Loucy (cell line): ENCODE measurements at regions not wholly inside any gene's neighbourhood (a gene's known extent, or its start where the extent isn't known, plus 50 kb on each side); places are given as distances from the start of the nearest gene placed in this dataset.

Experiments used
- H2AFZ ChIP-seq: fragments of 200-600 bp; sonication (generic); 2 replicates; pipeline ENCODE4 v1.6.0; 2016; ENCODE audit warnings: antibody characterized with exemption, mild to moderate bottlenecking, low read length, moderate library complexity
- H3F3A ChIP-seq: fragments of 200-600 bp; 2 replicates; pipeline ENCODE4 v1.6.0; 2016; ENCODE audit warnings: antibody characterized with exemption, low read depth, mild to moderate bottlenecking
- H3K27me3 ChIP-seq: fragments of 200-600 bp; sonication (generic); 2 replicates; pipeline ENCODE4 v1.6.1; 2014; ENCODE audit warnings: low read length, mild to moderate bottlenecking; ENCODE audit not compliant: insufficient read depth, poor library complexity, severe bottlenecking
- H3K36me3 ChIP-seq: fragments of 200-600 bp; sonication (generic); 2 replicates; pipeline ENCODE4 v1.6.1; 2016; ENCODE audit warnings: low read length; ENCODE audit not compliant: insufficient read depth
- H3K4me1 ChIP-seq: fragments of 200-600 bp; sonication (generic); 2 replicates; pipeline ENCODE4 v1.5.1; 2014; ENCODE audit warnings: low read length, mild to moderate bottlenecking; ENCODE audit not compliant: insufficient read depth, poor library complexity, severe bottlenecking
- H3K4me2 ChIP-seq: fragments of 200-600 bp; sonication (generic); 2 replicates; pipeline ENCODE4 v1.6.0; 2014; ENCODE audit warnings: antibody characterized with exemption, low read length, low read depth, mild to moderate bottlenecking; ENCODE audit not compliant: poor library complexity, severe bottlenecking
- H3K4me3 ChIP-seq: fragments of 200-600 bp; sonication (generic); 2 replicates; pipeline ENCODE4 v1.5.1; 2014; ENCODE audit warnings: low read length, mild to moderate bottlenecking, mixed read lengths; ENCODE audit not compliant: poor library complexity, severe bottlenecking
- H3K79me2 ChIP-seq: fragments of 200-600 bp; sonication (generic); 2 replicates; pipeline ENCODE4 v1.6.1; 2014; ENCODE audit warnings: low read length; ENCODE audit not compliant: insufficient read depth
- H3K9ac ChIP-seq: fragments of 200-600 bp; sonication (generic); 2 replicates; pipeline ENCODE4 v1.6.0; 2014; ENCODE audit warnings: mild to moderate bottlenecking, low read depth, low read length, moderate library complexity; ENCODE audit not compliant: poor library complexity, severe bottlenecking
- H3K9me2 ChIP-seq: fragments of 200-600 bp; sonication (generic); replicated peaks from 2 replicates; pipeline ENCODE4 v1.6.1; 2016; ENCODE audit warnings: low read depth, low read length, mixed read lengths
- H3K9me3 ChIP-seq: fragments of 200-600 bp; sonication (generic); 2 replicates; pipeline ENCODE4 v1.6.1; 2014; ENCODE audit warnings: mild to moderate bottlenecking, antibody characterized with exemption, low read length, low read depth; ENCODE audit not compliant: insufficient read depth
- H4K20me1 ChIP-seq: fragments of 200-600 bp; sonication (generic); 2 replicates; pipeline ENCODE4 v1.6.0; 2014; ENCODE audit warnings: antibody characterized with exemption, low read length, mild to moderate bottlenecking; ENCODE audit not compliant: insufficient read depth, poor library complexity, severe bottlenecking
- CTCF ChIP-seq: fragments of 200-600 bp; sonication (generic); conservative IDR thresholded peaks from 2 replicates; pipeline ENCODE4 v1.5.1; 2014; ENCODE audit warnings: mild to moderate bottlenecking, antibody characterized with exemption, low read length
- EZH2phosphoT487 ChIP-seq: fragments of 200-600 bp; IDR thresholded peaks from 2 replicates; pipeline ENCODE4 v1.6.1; 2018; ENCODE audit warnings: antibody characterized with exemption, mild to moderate bottlenecking, moderate library complexity, borderline replicate concordance

GRCh38 chr6:137658287-137658686 lies 164.1 kb upstream of the OLIG3 start:
- Histone ChIP-seq H3K9me2 (no peaks in the 10 kb centered on the region), H3K79me2 (no peaks in the 10 kb centered on the region), H3K4me3 (no peak overlapping the region), H3K36me3 (no peaks in the 10 kb centered on the region), H4K20me1 (no peaks in the 10 kb centered on the region), H2AFZ (no peak overlapping the region), H3K4me1 (peaks cover 11% of the 10 kb centered on the region), H3F3A (no peaks in the 10 kb centered on the region), H3K4me2 (no peak overlapping the region), H3K9me3 (no peaks in the 10 kb centered on the region), H3K27me3 (no peaks in the 10 kb centered on the region), H3K9ac (no peak overlapping the region)
- TF ChIP-seq CTCF (no peak), EZH2phosphoT487 (no peak)

GRCh38 chr6:137659871-137660270 lies 165.7 kb upstream of the OLIG3 start:
- peaks cover 11% of the 10 kb centered on the region for H3K4me1 ChIP-seq
- H3K9me2 ChIP-seq = no peaks in the 10 kb centered on the region
- no peaks in the 10 kb centered on the region for H3K27me3 ChIP-seq
- no peak overlapping the region for H3K4me2 ChIP-seq
- H3K36me3 ChIP-seq = no peaks in the 10 kb centered on the region
- H3K9ac ChIP-seq = no peak overlapping the region
- no peak overlapping the region for H2AFZ ChIP-seq
- H4K20me1 ChIP-seq = no peaks in the 10 kb centered on the region
- TF ChIP-seq EZH2phosphoT487 (no peak), CTCF (no peak)
- no peaks in the 10 kb centered on the region for H3F3A ChIP-seq
- no peaks in the 10 kb centered on the region for H3K9me3 ChIP-seq
- no peak overlapping the region for H3K4me3 ChIP-seq
- H3K79me2 ChIP-seq = no peaks in the 10 kb centered on the region

GRCh38 chr6:137660296-137660731 lies 166.1 kb upstream of the OLIG3 start:
- no peaks in the 10 kb centered on the region for H3K9me3 ChIP-seq
- H3F3A ChIP-seq = no peaks in the 10 kb centered on the region
- H3K36me3 ChIP-seq = no peaks in the 10 kb centered on the region
- no peak overlapping the region for H3K9ac ChIP-seq
- no peak overlapping the region for H3K4me2 ChIP-seq
- no peaks in the 10 kb centered on the region for H3K79me2 ChIP-seq
- no peak overlapping the region for H2AFZ ChIP-seq
- no peak for TF ChIP-seq EZH2phosphoT487
- TF ChIP-seq CTCF = no peak
- no peaks in the 10 kb centered on the region for H3K27me3 ChIP-seq
- no peaks in the 10 kb centered on the region for H3K9me2 ChIP-seq
- H3K4me1 ChIP-seq = peaks cover 11% of the 10 kb centered on the region
- no peaks in the 10 kb centered on the region for H4K20me1 ChIP-seq
- H3K4me3 ChIP-seq = no peak overlapping the region
